ENCODE measurements at regions not wholly inside any gene's neighbourhood (a gene's known extent, or its start where the extent isn't known, plus 50 kb on each side); places are given as distances from the start of the nearest gene placed in this dataset.

GRCh38 chr3:153032891-153033290 is 129.1 kb upstream of the RAP2B start:
- TF ChIP-seq POLR2A (IDR thresholded peaks at IDR 0.05) (no peak), CTCF (IDR thresholded peaks at IDR 0.05) (no peak), EP300 (IDR thresholded peaks at IDR 0.05) (no peak)
